IMR-90 (cell line): ENCODE measurements at regions not wholly inside any gene's neighbourhood (a gene's known extent, or its start where the extent isn't known, plus 50 kb on each side); places are given as distances from the start of the nearest gene placed in this dataset.

Source experiments
- ATAC-seq: fragments of 200-7000 bp; cut with Tn5 transposase; 2 replicates; pipeline ENCODE4 v1.9.1; 2020; ENCODE audit warnings: low read depth, mild to moderate bottlenecking, moderate library complexity
- BruUV-seq: library from RNA; stranded (reverse); fragments of 400-500 nt; replicated peaks from 2 replicates; lab custom pipeline; 2021; lab: Mats Ljungman, UMichigan
- CTCF ChIA-PET: fragments of 300-600 bp; formaldehyde crosslinking; extraction: SDS; loops from one replicate; lab custom pipeline; 2021; ENCODE audit warnings: antibody characterized with exemption; lab: Yijun Ruan, JAX
- POLR2A ChIA-PET: fragments of 300-600 bp; sonication (Branson Sonifier 250); formaldehyde crosslinking; loops from one replicate; lab custom pipeline; 2022; ENCODE audit warnings: antibody characterized with exemption; ENCODE audit not compliant: unreplicated experiment; lab: Charles Lee
- DNase-seq: peaks from one replicate; pipeline ENCODE4 v3.0.0; 2013
- H2AFZ ChIP-seq: replicated peaks from 2 replicates; pipeline ENCODE3; 2013; ENCODE audit warnings: low read length, mild to moderate bottlenecking; ENCODE audit not compliant: poor library complexity
- H2AK5ac ChIP-seq: 2 replicates; pipeline ENCODE4 v1.6.1; 2013; ENCODE audit warnings: low read depth, low read length, inconsistent platforms
- H2AK9ac ChIP-seq: replicated peaks from 2 replicates; pipeline ENCODE3; 2013; ENCODE audit warnings: mild to moderate bottlenecking, low read depth, low read length, moderate library complexity; ENCODE audit not compliant: poor library complexity
- H2BK120ac ChIP-seq: 2 replicates; pipeline ENCODE4 v1.6.1; 2013; ENCODE audit warnings: low read depth, low read length, inconsistent platforms
- H2BK15ac ChIP-seq: 3 replicates; pipeline ENCODE4 v1.6.1; 2013; ENCODE audit warnings: low read depth, low read length, inconsistent platforms
- H2BK20ac ChIP-seq: 2 replicates; pipeline ENCODE4 v1.6.1; 2013; ENCODE audit warnings: low read depth, mild to moderate bottlenecking, inconsistent platforms, low read length, moderate library complexity
- H2BK5ac ChIP-seq: 2 replicates; pipeline ENCODE4 v1.6.1; 2013; ENCODE audit warnings: mild to moderate bottlenecking, low read depth, low read length, inconsistent platforms; ENCODE audit not compliant: poor library complexity, severe bottlenecking
- H3K14ac ChIP-seq: replicated peaks from 2 replicates; pipeline ENCODE4 v1.6.1; 2013; ENCODE audit warnings: low read depth, low read length, inconsistent platforms
- H3K18ac ChIP-seq: 2 replicates; pipeline ENCODE4 v1.6.1; 2013; ENCODE audit warnings: low read depth, low read length, control low read depth
- H3K23ac ChIP-seq: 2 replicates; pipeline ENCODE4 v1.6.1; 2013; ENCODE audit warnings: low read depth, low read length, inconsistent platforms
- H3K27ac ChIP-seq: 2 replicates; pipeline ENCODE4 v1.5.1; 2013; ENCODE audit warnings: mild to moderate bottlenecking, control low read depth, low read length; ENCODE audit not compliant: insufficient read depth
- H3K27me3 ChIP-seq: 2 replicates; pipeline ENCODE4 v1.6.1; 2013; ENCODE audit warnings: low read length; ENCODE audit not compliant: control insufficient read depth, insufficient read depth
- H3K36me3 ChIP-seq: 2 replicates; pipeline ENCODE4 v1.6.1; 2013; ENCODE audit warnings: low read length, mixed read lengths; ENCODE audit not compliant: control insufficient read depth, insufficient read depth
- H3K4ac ChIP-seq: 2 replicates; pipeline ENCODE4 v1.6.1; 2013; ENCODE audit warnings: low read depth, low read length, inconsistent platforms
- H3K4me1 ChIP-seq: 2 replicates; pipeline ENCODE4 v1.6.1; 2013; ENCODE audit warnings: low read length, mixed read lengths; ENCODE audit not compliant: control insufficient read depth, insufficient read depth
- H3K4me2 ChIP-seq: 2 replicates; pipeline ENCODE4 v1.6.1; 2013; ENCODE audit warnings: low read depth, mild to moderate bottlenecking, control low read depth, low read length, moderate library complexity
- H3K4me3 ChIP-seq: 2 replicates; pipeline ENCODE4 v1.5.1; 2013; ENCODE audit warnings: low read depth, mild to moderate bottlenecking, control low read depth, low read length, moderate library complexity; ENCODE audit not compliant: insufficient read depth
- H3K56ac ChIP-seq: 2 replicates; pipeline ENCODE4 v1.6.1; 2013; ENCODE audit warnings: low read length, inconsistent platforms; ENCODE audit not compliant: insufficient read depth; ENCODE audit errors: extremely low read depth
- H3K79me1 ChIP-seq, 2 experiments: 2 replicates each; pipeline ENCODE4 v1.6.1; 2013; ENCODE audit warnings: low read length in 2 of 2, inconsistent platforms in 1 of 2, low read depth in 1 of 2
- H3K9ac ChIP-seq: 2 replicates; pipeline ENCODE4 v1.6.1; 2013; ENCODE audit warnings: low read depth, low read length, control low read depth
- H3K9me1 ChIP-seq: 2 replicates; pipeline ENCODE4 v1.6.1; 2013; ENCODE audit warnings: low read length, inconsistent platforms; ENCODE audit not compliant: insufficient read depth
- H3K9me3 ChIP-seq: 2 replicates; pipeline ENCODE4 v1.6.1; 2013; ENCODE audit warnings: low read length; ENCODE audit not compliant: control insufficient read depth, insufficient read depth
- H4K20me1 ChIP-seq: 2 replicates; pipeline ENCODE4 v1.6.1; 2013; ENCODE audit warnings: low read length, inconsistent platforms; ENCODE audit not compliant: insufficient read depth
- H4K5ac ChIP-seq: 2 replicates; pipeline ENCODE4 v1.6.1; 2013; ENCODE audit warnings: mild to moderate bottlenecking, low read depth, low read length, control low read depth
- H4K8ac ChIP-seq, 2 experiments: 2 replicates each; pipeline ENCODE4 v1.6.1; 2013; ENCODE audit warnings: low read depth in 2 of 2, low read length in 2 of 2, control low read depth in 1 of 2, inconsistent platforms in 1 of 2
- H4K91ac ChIP-seq: 2 replicates; pipeline ENCODE4 v1.6.1; 2013; ENCODE audit warnings: low read depth, low read length, inconsistent platforms; ENCODE audit not compliant: insufficient read depth
- NFE2L2 ChIP-seq: fragments of 150-350 bp; IDR thresholded peaks from 2 replicates; pipeline ENCODE4 v1.6.1; 2016; ENCODE audit warnings: low read depth, mild to moderate bottlenecking, low read length
- WGBS, 2 experiments: methylation state at CpG; one replicate each; pipeline versions ENCODE4 v1.1.5 to v1.1.7; 2013; ENCODE audit warnings: missing lambda C conversion rate in 2 of 2; ENCODE audit not compliant: insufficient read length in 1 of 2; ENCODE audit errors: extremely low coverage in 2 of 2; 5-methylcytosine and 5-hydroxymethylcytosine counted together
- dilution Hi-C: fragments of 300-500 bp; cut with HindIII; formaldehyde crosslinking; loops from one replicate; pipeline ENCODE4 v1.14.3; 2018; ENCODE audit warnings: low sequenced_read_pairs; ENCODE audit not compliant: unreplicated experiment
- in situ Hi-C: fragments of 300-500 bp; cut with MboI; formaldehyde crosslinking; loops from 3 replicates; pipeline ENCODE4 v1.14.3; 2019; ENCODE audit warnings: low sequenced_read_pairs, inconsistent platforms, mixed read lengths
- intact Hi-C: fragments of 100-400 bp; cut with micrococcal nuclease; formaldehyde crosslinking; loops from 2 replicates; pipeline ENCODE4 v1.10.0; 2022
- TF ChIP-seq, protein P1 (sequence below): fragments of 150-350 bp; IDR thresholded peaks from 2 replicates; pipeline ENCODE4 v1.6.1; 2017; ENCODE audit warnings: mild to moderate bottlenecking, antibody characterized with exemption, low read length, low read depth

- TF ChIP-seq, protein P1, sequence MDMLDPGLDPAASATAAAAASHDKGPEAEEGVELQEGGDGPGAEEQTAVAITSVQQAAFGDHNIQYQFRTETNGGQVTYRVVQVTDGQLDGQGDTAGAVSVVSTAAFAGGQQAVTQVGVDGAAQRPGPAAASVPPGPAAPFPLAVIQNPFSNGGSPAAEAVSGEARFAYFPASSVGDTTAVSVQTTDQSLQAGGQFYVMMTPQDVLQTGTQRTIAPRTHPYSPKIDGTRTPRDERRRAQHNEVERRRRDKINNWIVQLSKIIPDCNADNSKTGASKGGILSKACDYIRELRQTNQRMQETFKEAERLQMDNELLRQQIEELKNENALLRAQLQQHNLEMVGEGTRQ: no peak
- no peak for TF ChIP-seq NFE2L2
- no peak overlapping the region for H3K14ac ChIP-seq
- no peak overlapping the region for H2AK9ac ChIP-seq
- H3K9me3 ChIP-seq: no peaks in the 10 kb centered on the region
- H4K91ac ChIP-seq: no peak overlapping the region
- POLR2A ChIA-PET: interaction anchor here (0.6 kb wide), 1 partner anchor 14 kb away, joined by 3 read pairs; no protein-coding TSS in a partner anchor
- H3K9ac ChIP-seq: no peak overlapping the region
- no peaks in the 10 kb centered on the region for H3K36me3 ChIP-seq
- intact Hi-C loops (no loop called here), dilution Hi-C loops (no loop called here), in situ Hi-C loops (no loop called here)
- H3K4me3 ChIP-seq: no peak overlapping the region
- H3K4me2 ChIP-seq: no peak overlapping the region
- H2AK5ac ChIP-seq: no peak overlapping the region
- no peak overlapping the region for H3K4ac ChIP-seq
- no peak overlapping the region for H3K56ac ChIP-seq
- H3K79me1 ChIP-seq: no peaks in the 10 kb centered on the region
- no peak overlapping the region for H3K23ac ChIP-seq
- H3K4me1 ChIP-seq: no peaks in the 10 kb centered on the region
- no peaks in the 10 kb centered on the region for H4K20me1 ChIP-seq
- H2AFZ ChIP-seq: no peak overlapping the region
- no peak overlapping the region for H2BK20ac ChIP-seq
- H2BK120ac ChIP-seq: no peak overlapping the region
- BruUV-seq: no TSS peak
- H3K27me3 ChIP-seq: no peaks in the 10 kb centered on the region
- no peak overlapping the region for H3K27ac ChIP-seq
- H3K9me1 ChIP-seq: no peaks in the 10 kb centered on the region
- no peak overlapping the region for H3K18ac ChIP-seq
- WGBS, 2 experiments: 61% methylated on average over 6 of the region's 6 CpGs; no CpG with 5 or more reads in 1 of the 2 experiments
- DNase-seq: no peak
- no peak overlapping the region for H2BK5ac ChIP-seq
- CTCF ChIA-PET: no interaction called here
- ATAC-seq: no peak
- H4K8ac ChIP-seq: no peak overlapping the region
- no peak overlapping the region for H2BK15ac ChIP-seq
- H4K5ac ChIP-seq: no peak overlapping the region
These were observed 81.4 kb upstream of the HABP2 start for GRCh38 chr10:113471241-113471996.
